Endothelial cell of umbilical vein (primary cell): ENCODE measurements at regions not wholly inside any gene's neighbourhood (a gene's known extent, or its start where the extent isn't known, plus 50 kb on each side); places are given as distances from the start of the nearest gene placed in this dataset.

Experiments
- BruUV-seq: library from RNA; stranded (reverse); fragments of 400-500 nt; replicated peaks from 2 replicates; lab custom pipeline; 2021; lab: Mats Ljungman, UMichigan
- CTCF ChIA-PET: fragments of 300-600, 350-600 bp; sonication (Branson Sonifier 250); formaldehyde crosslinking; loops from one replicate; lab custom pipeline; 2021; ENCODE audit warnings: antibody characterized with exemption, inconsistent platforms; lab: Charles Lee
- POLR2A ChIA-PET: fragments of 300-600, 350-600 bp; sonication (Branson Sonifier 250); formaldehyde crosslinking; loops from one replicate; lab custom pipeline; 2021; ENCODE audit warnings: antibody characterized with exemption, inconsistent platforms; lab: Charles Lee
- DNase-seq: peaks from one replicate; pipeline ENCODE4 v3.0.0-alpha.2; 2011; ENCODE audit warnings: low read depth, low spot score
- FAIRE-seq: peaks from 2 replicates; lab custom pipeline; 2011; peaks lifted over from hg19 to GRCh38; lab: Jason Lieb, UNC
- H2AFZ ChIP-seq: 2 replicates; pipeline ENCODE4 v1.6.0; 2012; ENCODE audit warnings: low read depth, low read length, control low read depth, inconsistent platforms
- H3K27ac ChIP-seq: 2 replicates; pipeline ENCODE4 v1.5.1; 2011; ENCODE audit warnings: low read depth, mild to moderate bottlenecking, control low read depth, low read length, moderate library complexity; ENCODE audit not compliant: insufficient read depth
- H3K27me3 ChIP-seq, 2 experiments: 2 replicates each; pipeline versions ENCODE4 v1.6.0 to v1.6.1; 2011; ENCODE audit warnings: low read length in 2 of 2, mixed read lengths in 1 of 2; ENCODE audit not compliant: control insufficient read depth in 2 of 2, insufficient read depth in 2 of 2
- H3K36me3 ChIP-seq, 2 experiments: 2 replicates in 1 of 2; 3 replicates in 1 of 2; pipeline ENCODE4 v1.5.1; 2011; ENCODE audit warnings: low read length in 2 of 2, mild to moderate bottlenecking in 1 of 2, moderate library complexity in 1 of 2; ENCODE audit not compliant: control insufficient read depth in 2 of 2, insufficient read depth in 2 of 2; ENCODE audit errors: extremely low read depth in 1 of 2
- H3K4me1 ChIP-seq: 3 replicates; pipeline ENCODE4 v1.5.1; 2011; ENCODE audit warnings: mild to moderate bottlenecking, low read length; ENCODE audit not compliant: control insufficient read depth, insufficient read depth; ENCODE audit errors: extremely low read depth
- H3K4me2 ChIP-seq: 2 replicates; pipeline ENCODE4 v1.6.1; 2011; ENCODE audit warnings: low read length, control low read depth, mixed read lengths; ENCODE audit not compliant: insufficient read depth
- H3K4me3 ChIP-seq, 3 experiments: fragments of 200-600 bp in 1 of 3; sonication (generic), shearing (Covaris generic) in 1 of 3; replicated peaks in 1 of 3; 2 replicates each; pipeline ENCODE4 v1.5.1; 2011 to 2016; ENCODE audit warnings: control low read depth in 3 of 3, low read length in 3 of 3, mild to moderate bottlenecking in 2 of 3, inconsistent platforms in 1 of 3, low read depth in 1 of 3, moderate library complexity in 1 of 3; ENCODE audit not compliant: insufficient read depth in 1 of 3
- H3K79me2 ChIP-seq: 2 replicates; pipeline ENCODE4 v1.6.0; 2012; ENCODE audit warnings: low read length, inconsistent platforms; ENCODE audit not compliant: control insufficient read depth, insufficient read depth
- H3K9ac ChIP-seq: replicated peaks from 2 replicates; pipeline ENCODE3; 2011; ENCODE audit warnings: low read length, control low read depth; ENCODE audit not compliant: insufficient read depth; ENCODE audit errors: extremely low read depth
- H3K9me1 ChIP-seq: replicated peaks from 3 replicates; pipeline ENCODE4 v1.6.0; 2011; ENCODE audit warnings: mild to moderate bottlenecking, low read length; ENCODE audit not compliant: control insufficient read depth, insufficient read depth; ENCODE audit errors: extremely low read depth
- H3K9me3 ChIP-seq: replicated peaks from 2 replicates; pipeline ENCODE4 v1.5.1; 2012; ENCODE audit warnings: low read length, inconsistent platforms; ENCODE audit not compliant: control insufficient read depth, insufficient read depth
- H4K20me1 ChIP-seq: replicated peaks from 2 replicates; pipeline ENCODE3; 2011; ENCODE audit warnings: mild to moderate bottlenecking, low read length; ENCODE audit not compliant: control insufficient read depth, insufficient read depth; ENCODE audit errors: extremely low read depth
- CTCF ChIP-seq, 2 donors: IDR thresholded peaks; 1 replicate in 1 of 2; 2 replicates in 1 of 2; pipeline ENCODE4 v1.5.1; 2011; ENCODE audit warnings: low read length in 2 of 2, mild to moderate bottlenecking in 2 of 2, moderate library complexity in 2 of 2, control low read depth in 1 of 2, inconsistent platforms in 1 of 2, low read depth in 1 of 2; ENCODE audit not compliant: insufficient read depth in 1 of 2; ENCODE audit errors: extremely low read depth in 1 of 2
- EZH2 ChIP-seq: IDR thresholded peaks from 2 replicates; pipeline ENCODE4 v1.6.1; 2012; ENCODE audit warnings: borderline replicate concordance, low read depth, mild to moderate bottlenecking, moderate library complexity, low read length, inconsistent platforms; ENCODE audit not compliant: severe bottlenecking
- FOS ChIP-seq: IDR thresholded peaks from 2 replicates; pipeline ENCODE4 v1.6.1; 2011; ENCODE audit warnings: mild to moderate bottlenecking, low read length, moderate library complexity, borderline replicate concordance; ENCODE audit not compliant: insufficient read depth
- GATA2 ChIP-seq: IDR thresholded peaks from 2 replicates; pipeline ENCODE4 v1.7.0; 2011; ENCODE audit warnings: low read depth, mild to moderate bottlenecking, moderate library complexity, mixed read lengths, low read length; ENCODE audit not compliant: insufficient read length, insufficient read depth
- JUN ChIP-seq: IDR thresholded peaks from 2 replicates; pipeline ENCODE4 v1.6.1; 2011; ENCODE audit warnings: borderline replicate concordance, low read depth; ENCODE audit not compliant: insufficient read length, insufficient read depth
- MYC ChIP-seq: IDR thresholded peaks from one replicate; pipeline ENCODE4 v1.6.1; 2011; ENCODE audit warnings: mild to moderate bottlenecking, low read depth, low read length
- POLR2A ChIP-seq: IDR thresholded peaks from 2 replicates; pipeline ENCODE4 v1.6.1; 2012; ENCODE audit warnings: low read depth, mild to moderate bottlenecking, control low read depth, low read length
- POLR2AphosphoS5 ChIP-seq: IDR thresholded peaks from 2 replicates; pipeline ENCODE4 v1.6.1; 2012; ENCODE audit warnings: low read depth, mild to moderate bottlenecking, control low read depth, low read length, moderate library complexity; ENCODE audit not compliant: insufficient read depth
- dilution Hi-C: fragments of 300-500 bp; cut with MboI; formaldehyde crosslinking; loops from one replicate; pipeline ENCODE4 v1.15.0; 2019; ENCODE audit warnings: low sequenced_read_pairs; ENCODE audit not compliant: extremely low pct_ligation_motif_present
- intact Hi-C: fragments of 100-400 bp; cut with micrococcal nuclease; formaldehyde crosslinking; loops from one replicate; pipeline ENCODE4 v1.10.0; 2022
- TF ChIP-seq, protein P1 (sequence below): IDR thresholded peaks from 2 replicates; pipeline ENCODE4 v1.6.1; 2011; ENCODE audit not compliant: insufficient read depth, insufficient read length

DNA sequence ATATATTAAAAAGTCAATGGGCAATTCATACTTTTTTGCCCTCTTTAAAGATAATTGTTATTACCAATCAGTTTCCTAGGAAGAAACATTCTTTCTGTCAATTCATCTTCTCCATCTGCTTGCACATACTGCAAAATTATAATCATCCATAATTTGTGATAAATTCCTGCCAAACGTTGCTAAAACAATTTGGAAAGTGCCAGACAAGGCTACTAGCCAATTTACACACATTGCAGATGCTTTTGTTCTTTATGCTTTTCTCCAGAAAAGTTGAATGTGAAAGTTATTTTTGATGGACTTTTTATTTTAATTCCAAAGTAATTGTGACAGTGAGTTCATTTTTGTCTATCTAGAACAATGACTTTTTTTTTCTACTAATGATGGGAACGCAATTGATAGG is 992.8 kb upstream of the ADGRL2 start:
- POLR2A ChIA-PET, result no interaction called here
- Histone ChIP-seq H3K4me1 (no peaks in the 10 kb centered on the region), H4K20me1 (no peaks in the 10 kb centered on the region), H3K9me1 (no peaks in the 10 kb centered on the region), H3K27ac (no peak overlapping the region), H3K79me2 (no peaks in the 10 kb centered on the region), H2AFZ (no peak overlapping the region), H3K4me3 (no peak overlapping the region), H3K36me3 (no peaks in the 10 kb centered on the region), H3K4me2 (no peak overlapping the region), H3K9ac (no peak overlapping the region), H3K9me3 (no peaks in the 10 kb centered on the region), H3K27me3 (no peaks in the 10 kb centered on the region)
- DNase-seq (no peak), FAIRE-seq (no peak)
- dilution Hi-C loops (no loop called here), intact Hi-C loops (no loop called here)
- no peak for TF ChIP-seq JUN
- no peak for TF ChIP-seq POLR2A
- CTCF ChIA-PET, result no interaction called here
- no TSS peak for BruUV-seq

- H4K20me1 ChIP-seq, result no peaks in the 10 kb centered on the region
- TF ChIP-seq POLR2AphosphoS5 (no peak), POLR2A (no peak), FOS (no peak), CTCF (IDR thresholded peaks at IDR 0.05; ENCODE audit: extremely low read depth in 1 of 2, insufficient read depth in 1 of 2, low read depth in 1 of 2, low read length in 2 of 2) (no peak), MYC (no peak), JUN (no peak), EZH2 (no peak), GATA2 (no peak)
- TF ChIP-seq, protein P1, sequence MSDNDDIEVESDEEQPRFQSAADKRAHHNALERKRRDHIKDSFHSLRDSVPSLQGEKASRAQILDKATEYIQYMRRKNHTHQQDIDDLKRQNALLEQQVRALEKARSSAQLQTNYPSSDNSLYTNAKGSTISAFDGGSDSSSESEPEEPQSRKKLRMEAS, result no peak
- no peak overlapping the region for H3K4me3 ChIP-seq
- no peak for DNase-seq
- BruUV-seq, result no TSS peak
- dilution Hi-C loops, result no loop called here
- intact Hi-C loops, result no loop called here
- POLR2A ChIA-PET, result no interaction called here
- H3K27me3 ChIP-seq, result no peaks in the 10 kb centered on the region
- no peak overlapping the region for H3K9ac ChIP-seq
- no peak overlapping the region for H3K27ac ChIP-seq
- H3K36me3 ChIP-seq, result no peaks in the 10 kb centered on the region
- no peaks in the 10 kb centered on the region for H3K9me3 ChIP-seq
- no peak overlapping the region for H2AFZ ChIP-seq
- no peak overlapping the region for H3K4me2 ChIP-seq
- H3K79me2 ChIP-seq, result no peaks in the 10 kb centered on the region
- FAIRE-seq, result no peak
- CTCF ChIA-PET, result no interaction called here
- H3K9me1 ChIP-seq, result no peaks in the 10 kb centered on the region
- no peaks in the 10 kb centered on the region for H3K4me1 ChIP-seq
Measured at GRCh38 chr1:80806431-80806830, 994.3 kb upstream of the ADGRL2 start.
